DMS53 (cell line): ENCODE measurements at regions not wholly inside any gene's neighbourhood (a gene's known extent, or its start where the extent isn't known, plus 50 kb on each side); places are given as distances from the start of the nearest gene placed in this dataset.
A peak's percentile ranks its signal among the peaks of the same experiment; 100 is the strongest.
"Not testable (repeated sequence)": the region's sequence is repeated elsewhere in the genome, so short reads cannot be mapped to it uniquely, and the experiment has no call there.

Source experiments
- DNase-seq: peaks from one replicate; lab custom pipeline; 2025; lab: John Stamatoyannopoulos, UW

DNA sequence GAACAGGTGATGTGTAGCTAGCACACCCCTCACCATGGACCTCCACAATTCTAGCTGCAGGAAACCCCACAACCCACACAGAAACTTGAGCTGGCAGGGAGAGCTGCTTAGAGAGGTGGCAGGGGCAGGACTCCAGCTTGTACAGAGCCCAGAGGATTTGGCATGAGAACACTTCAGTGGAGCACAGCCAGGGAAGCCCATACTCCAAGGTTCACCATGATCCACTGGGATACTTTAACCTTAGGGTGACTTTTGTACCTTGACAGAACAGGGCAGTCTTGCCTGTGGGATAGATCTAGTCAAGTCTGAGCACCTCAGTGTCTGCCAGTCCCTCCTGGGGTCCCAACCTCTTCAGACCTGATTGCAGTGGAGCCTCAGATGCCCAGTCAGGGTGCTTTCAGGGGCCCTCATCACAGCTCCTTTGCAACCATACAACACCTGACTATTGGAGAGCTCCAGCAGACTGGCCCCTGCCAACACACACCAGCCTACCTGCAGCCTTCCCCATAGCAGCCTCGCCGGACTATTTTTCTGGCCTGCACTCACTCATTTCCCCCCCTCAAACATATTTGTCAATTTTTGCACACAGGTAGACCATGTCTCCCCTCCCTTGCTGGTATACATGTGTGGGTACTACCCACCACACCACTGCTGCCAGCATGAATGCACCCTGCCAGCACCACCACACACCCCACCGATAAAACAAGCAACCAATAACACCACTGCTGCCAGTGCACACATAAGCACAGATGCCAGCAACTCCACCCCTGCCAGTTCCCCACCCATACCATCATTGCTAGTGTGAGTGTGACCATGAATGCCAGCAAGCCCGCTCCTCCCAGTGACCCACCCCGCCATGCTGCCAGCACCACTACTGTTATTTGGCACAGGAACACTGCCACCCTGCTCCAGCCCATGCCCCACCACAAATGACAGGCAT is 56.0 kb upstream of the CDX4 start:
- no peak for DNase-seq

- no peak for DNase-seq
These were observed 80.2 kb upstream of the CDX4 start for GRCh38 chrX:73366696-73367095.

- not testable (repeated sequence) for DNase-seq
These were observed 89.6 kb upstream of the CDX4 start for GRCh38 chrX:73357294-73357693.

- no peak for DNase-seq
These were observed 97.9 kb upstream of the CDX4 start for GRCh38 chrX:73348977-73349376.

DNA sequence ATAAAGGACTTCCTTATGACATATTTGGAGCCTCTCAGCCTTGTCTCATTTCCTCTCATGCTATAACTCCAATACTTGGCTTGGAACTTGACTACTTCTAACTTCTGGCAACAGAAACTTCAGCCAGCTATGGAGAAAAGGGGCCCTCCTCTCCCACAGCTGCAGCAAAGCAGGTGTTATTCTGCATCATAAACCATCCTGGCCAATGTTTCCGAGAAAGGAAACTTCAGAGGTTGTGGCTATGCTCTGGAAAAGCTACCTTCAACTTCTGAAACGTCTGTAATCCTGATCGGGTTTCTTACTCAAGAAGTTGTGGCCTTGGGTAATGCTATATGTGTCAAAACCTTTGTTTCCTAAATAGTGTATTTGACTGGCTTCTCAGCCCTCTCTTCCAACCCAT is 109.5 kb upstream of the CDX4 start:
- DNase-seq: no peak

DNA sequence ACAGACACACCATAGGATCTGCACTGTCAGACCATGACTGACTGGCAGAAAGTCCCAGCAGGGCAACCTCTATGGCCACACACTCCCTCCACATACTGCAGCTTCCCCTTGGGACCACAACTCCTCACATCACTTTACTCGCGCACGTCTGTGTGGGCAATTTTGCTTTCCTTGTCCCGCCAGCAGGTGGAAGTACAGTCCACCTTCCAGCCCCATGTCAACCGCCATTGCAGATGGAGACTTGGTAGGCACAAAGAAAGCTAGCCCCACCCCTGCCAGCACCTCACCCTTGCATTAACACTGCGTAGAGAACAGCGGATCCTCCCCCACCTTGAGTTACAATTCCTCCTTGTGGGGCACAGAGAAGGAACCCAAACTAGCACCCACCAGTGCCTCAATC is 74.4 kb upstream of the NAP1L2 start:
- peak; percentile 29 for DNase-seq

- DNase-seq: no peak
These were observed 56.1 kb upstream of the NAP1L2 start for GRCh38 chrX:73270753-73271152.

DNA sequence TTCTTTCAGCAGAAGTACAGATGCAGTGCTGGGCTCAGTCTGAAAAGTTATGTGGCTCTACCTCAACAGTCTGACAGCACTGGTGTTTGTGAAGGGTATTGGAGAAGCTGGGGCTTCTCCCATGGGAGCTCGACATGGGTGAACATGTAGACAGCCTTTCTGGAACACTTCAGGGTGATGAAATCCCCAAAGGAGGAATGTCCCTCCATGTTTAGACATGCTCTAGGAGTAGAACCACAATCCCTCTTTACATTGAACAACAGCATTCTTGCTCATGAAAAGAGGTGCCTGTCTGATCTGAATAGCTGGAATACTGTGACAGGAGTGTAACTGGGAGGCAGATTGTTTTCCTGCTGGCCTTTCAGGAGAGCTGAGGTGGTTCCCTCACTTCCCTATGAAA is 53.8 kb upstream of the NAP1L2 start:
- no peak for DNase-seq

DNA sequence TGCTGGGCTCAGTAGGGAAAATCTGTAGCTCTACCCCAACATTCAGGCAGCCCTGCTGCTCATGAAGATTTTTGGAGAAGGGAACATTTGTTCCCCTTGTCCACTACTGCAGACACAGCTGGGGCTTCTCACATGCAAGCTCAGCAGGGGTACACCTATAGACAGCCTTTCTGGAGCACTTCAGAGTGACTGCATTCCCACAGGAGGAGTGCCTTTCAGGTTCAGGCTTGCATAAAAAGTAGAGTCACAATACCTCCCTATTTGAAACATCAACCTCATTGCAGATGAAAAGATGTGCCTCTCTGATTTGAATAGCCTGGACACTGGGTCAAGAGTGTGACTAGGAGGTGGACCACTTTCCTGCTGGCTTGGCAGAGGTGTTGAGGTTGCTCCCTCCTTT is 53.3 kb upstream of the NAP1L2 start:
- no peak for DNase-seq

- DNase-seq: no peak
These were observed 52.6 kb upstream of the NAP1L2 start for GRCh38 chrX:73267206-73267605.

GRCh38 chrX:73266766-73267165 is 52.1 kb upstream of the NAP1L2 start:
- no peak for DNase-seq
